Neural progenitor cell (in vitro differentiated cells): ENCODE measurements at regions not wholly inside any gene's neighbourhood (a gene's known extent, or its start where the extent isn't known, plus 50 kb on each side); places are given as distances from the start of the nearest gene placed in this dataset.
"Not testable (repeated sequence)": the region's sequence is repeated elsewhere in the genome, so short reads cannot be mapped to it uniquely, and the experiment has no call there.

Experiments
- CTCF ChIP-seq: fragments of 200-600 bp; sonication (generic); IDR thresholded peaks from 2 replicates; pipeline ENCODE4 v1.5.1; 2017; ENCODE audit warnings: antibody characterized with exemption, mild to moderate bottlenecking
- EZH2 ChIP-seq: fragments of 200-600 bp; sonication (generic); IDR thresholded peaks from 2 replicates; pipeline ENCODE4 v1.6.1; 2017; ENCODE audit warnings: antibody characterized with exemption, mild to moderate bottlenecking, moderate library complexity
- EZH2phosphoT487 ChIP-seq: fragments of 200-600 bp; sonication (generic); IDR thresholded peaks from 2 replicates; pipeline ENCODE4 v1.6.1; 2017; ENCODE audit warnings: antibody characterized with exemption

DNA sequence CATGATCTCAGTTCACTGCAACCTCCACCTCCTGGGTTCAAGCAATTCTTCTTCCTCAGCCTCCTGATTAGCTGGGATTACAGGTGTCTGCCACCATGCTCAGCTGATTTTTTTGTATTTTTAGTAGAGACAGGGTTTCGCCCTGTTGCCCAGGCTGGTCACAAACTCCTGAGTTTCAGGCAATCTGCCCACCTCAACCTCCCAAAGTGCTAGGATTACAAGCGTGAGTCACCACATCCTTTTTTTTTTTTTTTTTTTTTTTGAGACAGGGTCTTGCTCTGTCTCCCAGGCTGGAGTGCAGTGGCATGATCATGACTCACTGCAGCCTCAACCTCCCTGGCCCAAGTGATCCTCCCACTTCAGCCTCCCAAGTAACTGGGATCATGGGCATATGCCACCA lies 298.9 kb downstream of the SPRY1 start:
- TF ChIP-seq CTCF, EZH2, EZH2phosphoT487: not testable (repeated sequence)
